ENCODE measurements at regions not wholly inside any gene's neighbourhood (a gene's known extent, or its start where the extent isn't known, plus 50 kb on each side); places are given as distances from the start of the nearest gene placed in this dataset.

- FAIRE-seq, result no peak
- no peak overlapping the region for H3K27ac ChIP-seq (ENCODE audit: insufficient read depth, low read depth, low read length)
- intact Hi-C loops (cut with micrococcal nuclease), result no loop called here
- H2AFZ ChIP-seq (ENCODE audit: low read depth, low read length), result no peak overlapping the region
- no peak for TF ChIP-seq CTCF (IDR thresholded peaks at IDR 0.05; ENCODE audit: extremely low read depth in 1 of 2, insufficient read depth in 1 of 2, low read depth in 1 of 2, low read length in 2 of 2)
- TF ChIP-seq POLR2A (IDR thresholded peaks at IDR 0.05; ENCODE audit: low read depth, low read length), result no peak
- TF ChIP-seq FOS (IDR thresholded peaks at IDR 0.05; ENCODE audit: borderline replicate concordance, insufficient read depth, low read length), result no peak
- TF ChIP-seq MYC (IDR thresholded peaks at IDR 0.05; ENCODE audit: low read depth, low read length), result no peak
- TF ChIP-seq JUN (IDR thresholded peaks at IDR 0.05; ENCODE audit: borderline replicate concordance, insufficient read depth, insufficient read length, low read depth), result no peak
- TF ChIP-seq MAX (IDR thresholded peaks at IDR 0.05; ENCODE audit: insufficient read depth, insufficient read length), result no peak
- no peak for TF ChIP-seq GATA2 (IDR thresholded peaks at IDR 0.05; ENCODE audit: insufficient read depth, insufficient read length, low read depth, low read length)
- TF ChIP-seq EZH2 (IDR thresholded peaks at IDR 0.05; ENCODE audit: borderline replicate concordance, low read depth, low read length, severe bottlenecking), result no peak
- TF ChIP-seq POLR2AphosphoS5 (IDR thresholded peaks at IDR 0.05; ENCODE audit: insufficient read depth, low read depth, low read length), result no peak
- DNase-seq (ENCODE audit: low read depth, low spot score), result no peak
- peaks cover 5% of the 10 kb centered on the region for H3K4me1 ChIP-seq (ENCODE audit: control insufficient read depth, extremely low read depth, insufficient read depth, low read length)
- ChIA-PET POLR2A (no interaction called here), CTCF (interaction anchor here (0.8 to 1.0 kb wide), 3 partner anchors 13 to 141 kb away, joined by 3 to 5 read pairs (median 3); no protein-coding TSS in a partner anchor)
- no peaks in the 10 kb centered on the region for H3K36me3 ChIP-seq (ENCODE audit: control insufficient read depth in 2 of 2, extremely low read depth in 1 of 2, insufficient read depth in 2 of 2, low read length in 2 of 2)
- no peaks in the 10 kb centered on the region for H3K27me3 ChIP-seq (ENCODE audit: control insufficient read depth in 2 of 2, insufficient read depth in 2 of 2, low read length in 2 of 2)
- H3K4me3 ChIP-seq (replicated peaks in 1 of 3; ENCODE audit: insufficient read depth in 1 of 3, low read depth in 1 of 3, low read length in 3 of 3), result no peak overlapping the region
- no peak overlapping the region for H3K4me2 ChIP-seq (ENCODE audit: insufficient read depth, low read length)
- BruUV-seq (replicated peaks), result no TSS peak
- H3K9ac ChIP-seq (replicated peaks; ENCODE audit: extremely low read depth, insufficient read depth, low read length), result no peak overlapping the region
- no peaks in the 10 kb centered on the region for H4K20me1 ChIP-seq (replicated peaks; ENCODE audit: control insufficient read depth, extremely low read depth, insufficient read depth, low read length)
- no peaks in the 10 kb centered on the region for H3K9me3 ChIP-seq (replicated peaks; ENCODE audit: control insufficient read depth, insufficient read depth, low read length)
- no peaks in the 10 kb centered on the region for H3K9me1 ChIP-seq (replicated peaks; ENCODE audit: control insufficient read depth, extremely low read depth, insufficient read depth, low read length)
- dilution Hi-C loops (cut with MboI; ENCODE audit: extremely low pct_ligation_motif_present, low sequenced_read_pairs), result no loop called here
- no peaks in the 10 kb centered on the region for H3K79me2 ChIP-seq (ENCODE audit: control insufficient read depth, insufficient read depth, low read length)
Measured at GRCh38 chr6:43937236-43938177, 167.5 kb downstream of the VEGFA start.

All from endothelial cell of umbilical vein (primary cell).